Endothelial cell of umbilical vein (primary cell): ENCODE measurements at regions not wholly inside any gene's neighbourhood (a gene's known extent, or its start where the extent isn't known, plus 50 kb on each side); places are given as distances from the start of the nearest gene placed in this dataset.
"Not testable (repeated sequence)": the region's sequence is repeated elsewhere in the genome, so short reads cannot be mapped to it uniquely, and the experiment has no call there.

ENCODE experiments used
- BruUV-seq: library from RNA; stranded (reverse); fragments of 400-500 nt; replicated peaks from 2 replicates; lab custom pipeline; 2021; lab: Mats Ljungman, UMichigan
- CTCF ChIA-PET: fragments of 300-600, 350-600 bp; sonication (Branson Sonifier 250); formaldehyde crosslinking; loops from one replicate; lab custom pipeline; 2021; ENCODE audit warnings: antibody characterized with exemption, inconsistent platforms; lab: Charles Lee
- POLR2A ChIA-PET: fragments of 300-600, 350-600 bp; sonication (Branson Sonifier 250); formaldehyde crosslinking; loops from one replicate; lab custom pipeline; 2021; ENCODE audit warnings: antibody characterized with exemption, inconsistent platforms; lab: Charles Lee
- DNase-seq: peaks from one replicate; pipeline ENCODE4 v3.0.0-alpha.2; 2011; ENCODE audit warnings: low read depth, low spot score
- FAIRE-seq: peaks from 2 replicates; lab custom pipeline; 2011; peaks lifted over from hg19 to GRCh38; lab: Jason Lieb, UNC
- H2AFZ ChIP-seq: 2 replicates; pipeline ENCODE4 v1.6.0; 2012; ENCODE audit warnings: low read depth, low read length, control low read depth, inconsistent platforms
- H3K27ac ChIP-seq: 2 replicates; pipeline ENCODE4 v1.5.1; 2011; ENCODE audit warnings: low read depth, mild to moderate bottlenecking, control low read depth, low read length, moderate library complexity; ENCODE audit not compliant: insufficient read depth
- H3K27me3 ChIP-seq, 2 experiments: 2 replicates each; pipeline versions ENCODE4 v1.6.0 to v1.6.1; 2011; ENCODE audit warnings: low read length in 2 of 2, mixed read lengths in 1 of 2; ENCODE audit not compliant: control insufficient read depth in 2 of 2, insufficient read depth in 2 of 2
- H3K36me3 ChIP-seq, 2 experiments: 2 replicates in 1 of 2; 3 replicates in 1 of 2; pipeline ENCODE4 v1.5.1; 2011; ENCODE audit warnings: low read length in 2 of 2, mild to moderate bottlenecking in 1 of 2, moderate library complexity in 1 of 2; ENCODE audit not compliant: control insufficient read depth in 2 of 2, insufficient read depth in 2 of 2; ENCODE audit errors: extremely low read depth in 1 of 2
- H3K4me1 ChIP-seq: 3 replicates; pipeline ENCODE4 v1.5.1; 2011; ENCODE audit warnings: mild to moderate bottlenecking, low read length; ENCODE audit not compliant: control insufficient read depth, insufficient read depth; ENCODE audit errors: extremely low read depth
- H3K4me2 ChIP-seq: 2 replicates; pipeline ENCODE4 v1.6.1; 2011; ENCODE audit warnings: low read length, control low read depth, mixed read lengths; ENCODE audit not compliant: insufficient read depth
- H3K4me3 ChIP-seq, 3 experiments: fragments of 200-600 bp in 1 of 3; sonication (generic), shearing (Covaris generic) in 1 of 3; replicated peaks in 1 of 3; 2 replicates each; pipeline ENCODE4 v1.5.1; 2011 to 2016; ENCODE audit warnings: control low read depth in 3 of 3, low read length in 3 of 3, mild to moderate bottlenecking in 2 of 3, inconsistent platforms in 1 of 3, low read depth in 1 of 3, moderate library complexity in 1 of 3; ENCODE audit not compliant: insufficient read depth in 1 of 3
- H3K79me2 ChIP-seq: 2 replicates; pipeline ENCODE4 v1.6.0; 2012; ENCODE audit warnings: low read length, inconsistent platforms; ENCODE audit not compliant: control insufficient read depth, insufficient read depth
- H3K9ac ChIP-seq: replicated peaks from 2 replicates; pipeline ENCODE3; 2011; ENCODE audit warnings: low read length, control low read depth; ENCODE audit not compliant: insufficient read depth; ENCODE audit errors: extremely low read depth
- H3K9me1 ChIP-seq: replicated peaks from 3 replicates; pipeline ENCODE4 v1.6.0; 2011; ENCODE audit warnings: mild to moderate bottlenecking, low read length; ENCODE audit not compliant: control insufficient read depth, insufficient read depth; ENCODE audit errors: extremely low read depth
- H3K9me3 ChIP-seq: replicated peaks from 2 replicates; pipeline ENCODE4 v1.5.1; 2012; ENCODE audit warnings: low read length, inconsistent platforms; ENCODE audit not compliant: control insufficient read depth, insufficient read depth
- H4K20me1 ChIP-seq: replicated peaks from 2 replicates; pipeline ENCODE3; 2011; ENCODE audit warnings: mild to moderate bottlenecking, low read length; ENCODE audit not compliant: control insufficient read depth, insufficient read depth; ENCODE audit errors: extremely low read depth
- EZH2 ChIP-seq: IDR thresholded peaks from 2 replicates; pipeline ENCODE4 v1.6.1; 2012; ENCODE audit warnings: borderline replicate concordance, low read depth, mild to moderate bottlenecking, moderate library complexity, low read length, inconsistent platforms; ENCODE audit not compliant: severe bottlenecking
- FOS ChIP-seq: IDR thresholded peaks from 2 replicates; pipeline ENCODE4 v1.6.1; 2011; ENCODE audit warnings: mild to moderate bottlenecking, low read length, moderate library complexity, borderline replicate concordance; ENCODE audit not compliant: insufficient read depth
- GATA2 ChIP-seq: IDR thresholded peaks from 2 replicates; pipeline ENCODE4 v1.7.0; 2011; ENCODE audit warnings: low read depth, mild to moderate bottlenecking, moderate library complexity, mixed read lengths, low read length; ENCODE audit not compliant: insufficient read length, insufficient read depth
- JUN ChIP-seq: IDR thresholded peaks from 2 replicates; pipeline ENCODE4 v1.6.1; 2011; ENCODE audit warnings: borderline replicate concordance, low read depth; ENCODE audit not compliant: insufficient read length, insufficient read depth
- MYC ChIP-seq: IDR thresholded peaks from one replicate; pipeline ENCODE4 v1.6.1; 2011; ENCODE audit warnings: mild to moderate bottlenecking, low read depth, low read length
- POLR2A ChIP-seq: IDR thresholded peaks from 2 replicates; pipeline ENCODE4 v1.6.1; 2012; ENCODE audit warnings: low read depth, mild to moderate bottlenecking, control low read depth, low read length
- POLR2AphosphoS5 ChIP-seq: IDR thresholded peaks from 2 replicates; pipeline ENCODE4 v1.6.1; 2012; ENCODE audit warnings: low read depth, mild to moderate bottlenecking, control low read depth, low read length, moderate library complexity; ENCODE audit not compliant: insufficient read depth
- dilution Hi-C: fragments of 300-500 bp; cut with MboI; formaldehyde crosslinking; loops from one replicate; pipeline ENCODE4 v1.15.0; 2019; ENCODE audit warnings: low sequenced_read_pairs; ENCODE audit not compliant: extremely low pct_ligation_motif_present
- intact Hi-C: fragments of 100-400 bp; cut with micrococcal nuclease; formaldehyde crosslinking; loops from one replicate; pipeline ENCODE4 v1.10.0; 2022
- TF ChIP-seq, protein P1 (sequence below): IDR thresholded peaks from 2 replicates; pipeline ENCODE4 v1.6.1; 2011; ENCODE audit not compliant: insufficient read depth, insufficient read length
- TF ChIP-seq, protein P2 (sequence below), 2 donors: IDR thresholded peaks; 1 replicate in 1 of 2; 2 replicates in 1 of 2; pipeline ENCODE4 v1.5.1; 2011; ENCODE audit warnings: low read length in 2 of 2, mild to moderate bottlenecking in 2 of 2, moderate library complexity in 2 of 2, control low read depth in 1 of 2, inconsistent platforms in 1 of 2, low read depth in 1 of 2; ENCODE audit not compliant: insufficient read depth in 1 of 2; ENCODE audit errors: extremely low read depth in 1 of 2

DNA sequence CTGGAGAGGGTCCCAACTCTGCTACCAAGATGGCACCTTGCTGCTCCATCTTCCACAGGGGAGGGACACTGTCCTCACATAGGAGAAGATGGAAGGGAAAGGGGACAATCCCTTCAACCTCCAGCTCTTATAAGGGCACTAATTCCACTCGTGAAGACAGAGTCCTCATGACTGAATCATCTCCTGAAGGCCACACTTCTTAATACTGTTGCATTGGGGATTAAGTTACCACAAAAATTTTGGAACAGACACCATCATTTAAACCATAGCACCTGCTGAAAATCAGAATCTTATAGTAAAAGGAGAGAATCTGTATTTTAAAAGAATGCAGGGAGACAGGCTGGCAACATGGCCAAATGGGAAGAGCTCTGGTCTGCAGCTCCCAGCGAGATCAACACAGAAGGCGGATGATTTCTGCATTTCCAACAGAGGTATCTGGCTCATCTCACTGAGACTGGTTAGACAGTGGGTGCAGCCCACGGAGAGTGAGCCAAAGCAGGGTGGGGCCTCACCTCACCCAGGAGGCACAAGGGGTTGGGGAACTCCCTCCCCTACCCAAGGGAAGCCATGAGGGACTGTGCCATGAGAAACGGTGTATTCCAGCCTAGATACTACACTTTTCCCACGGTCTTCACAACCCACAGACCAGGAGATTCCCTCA is 69.4 kb upstream of the LIPC start:
- Histone ChIP-seq H3K27me3 (peaks cover 20 to 26% of the 10 kb centered on the region in 2 experiments), H4K20me1 (no peaks in the 10 kb centered on the region), H3K9me3 (no peaks in the 10 kb centered on the region), H3K9me1 (no peaks in the 10 kb centered on the region), H3K4me2 (no peak overlapping the region), H3K9ac (no peak overlapping the region), H3K79me2 (no peaks in the 10 kb centered on the region), H3K36me3 (no peaks in the 10 kb centered on the region), H3K4me3 (no peak overlapping the region), H3K4me1 (no peaks in the 10 kb centered on the region), H3K27ac (no peak overlapping the region), H2AFZ (no peak overlapping the region)
- no peak for FAIRE-seq
- no TSS peak for BruUV-seq
- intact Hi-C loops (no loop called here), dilution Hi-C loops (no loop called here)
- no peak for DNase-seq
- TF ChIP-seq POLR2A (no peak), POLR2AphosphoS5 (no peak), MYC (no peak), EZH2 (no peak), GATA2 (no peak), FOS (no peak), JUN (no peak)
- TF ChIP-seq, protein P1, sequence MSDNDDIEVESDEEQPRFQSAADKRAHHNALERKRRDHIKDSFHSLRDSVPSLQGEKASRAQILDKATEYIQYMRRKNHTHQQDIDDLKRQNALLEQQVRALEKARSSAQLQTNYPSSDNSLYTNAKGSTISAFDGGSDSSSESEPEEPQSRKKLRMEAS = no peak
- TF ChIP-seq, protein P2, sequence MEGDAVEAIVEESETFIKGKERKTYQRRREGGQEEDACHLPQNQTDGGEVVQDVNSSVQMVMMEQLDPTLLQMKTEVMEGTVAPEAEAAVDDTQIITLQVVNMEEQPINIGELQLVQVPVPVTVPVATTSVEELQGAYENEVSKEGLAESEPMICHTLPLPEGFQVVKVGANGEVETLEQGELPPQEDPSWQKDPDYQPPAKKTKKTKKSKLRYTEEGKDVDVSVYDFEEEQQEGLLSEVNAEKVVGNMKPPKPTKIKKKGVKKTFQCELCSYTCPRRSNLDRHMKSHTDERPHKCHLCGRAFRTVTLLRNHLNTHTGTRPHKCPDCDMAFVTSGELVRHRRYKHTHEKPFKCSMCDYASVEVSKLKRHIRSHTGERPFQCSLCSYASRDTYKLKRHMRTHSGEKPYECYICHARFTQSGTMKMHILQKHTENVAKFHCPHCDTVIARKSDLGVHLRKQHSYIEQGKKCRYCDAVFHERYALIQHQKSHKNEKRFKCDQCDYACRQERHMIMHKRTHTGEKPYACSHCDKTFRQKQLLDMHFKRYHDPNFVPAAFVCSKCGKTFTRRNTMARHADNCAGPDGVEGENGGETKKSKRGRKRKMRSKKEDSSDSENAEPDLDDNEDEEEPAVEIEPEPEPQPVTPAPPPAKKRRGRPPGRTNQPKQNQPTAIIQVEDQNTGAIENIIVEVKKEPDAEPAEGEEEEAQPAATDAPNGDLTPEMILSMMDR (IDR thresholded peaks at IDR 0.05; ENCODE audit: extremely low read depth in 1 of 2, insufficient read depth in 1 of 2, low read depth in 1 of 2, low read length in 2 of 2) = no peak
- CTCF ChIA-PET = no interaction called here
- POLR2A ChIA-PET = no interaction called here

DNA sequence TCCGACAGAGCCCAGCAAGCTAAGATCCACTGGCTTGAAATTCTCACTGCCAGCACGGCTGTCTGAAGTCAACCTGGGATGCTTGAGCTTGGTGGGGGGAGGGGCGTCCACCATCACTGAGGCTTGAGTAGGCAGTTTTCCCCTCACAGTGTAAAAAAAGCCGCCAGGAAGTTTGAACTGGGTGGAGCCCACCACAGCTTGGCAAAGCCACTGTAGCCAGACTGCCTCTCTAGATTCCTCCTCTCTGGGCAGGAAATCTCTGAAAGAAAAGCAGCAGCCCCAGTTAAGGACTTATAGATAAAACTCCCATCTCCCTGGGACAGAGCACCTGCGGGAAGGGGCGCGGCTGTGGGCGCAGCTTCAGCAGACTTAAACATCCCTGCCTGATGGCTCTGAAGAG is 68.7 kb upstream of the LIPC start:
- dilution Hi-C loops, H3K36me3 ChIP-seq, H3K9me3 ChIP-seq, H3K79me2 ChIP-seq, H3K9me1 ChIP-seq, H3K9ac ChIP-seq, H2AFZ ChIP-seq, H3K4me2 ChIP-seq, H4K20me1 ChIP-seq, FAIRE-seq, POLR2A ChIA-PET, H3K4me1 ChIP-seq, BruUV-seq, H3K4me3 ChIP-seq, DNase-seq, intact Hi-C loops, H3K27ac ChIP-seq: not testable (repeated sequence)
- CTCF ChIA-PET = interaction anchor here (0.8 kb wide), 1 partner anchor 15 kb away, joined by 3 read pairs; no protein-coding TSS in a partner anchor
- peaks cover 20 to 26% of the 10 kb centered on the region in 2 experiments for H3K27me3 ChIP-seq

DNA sequence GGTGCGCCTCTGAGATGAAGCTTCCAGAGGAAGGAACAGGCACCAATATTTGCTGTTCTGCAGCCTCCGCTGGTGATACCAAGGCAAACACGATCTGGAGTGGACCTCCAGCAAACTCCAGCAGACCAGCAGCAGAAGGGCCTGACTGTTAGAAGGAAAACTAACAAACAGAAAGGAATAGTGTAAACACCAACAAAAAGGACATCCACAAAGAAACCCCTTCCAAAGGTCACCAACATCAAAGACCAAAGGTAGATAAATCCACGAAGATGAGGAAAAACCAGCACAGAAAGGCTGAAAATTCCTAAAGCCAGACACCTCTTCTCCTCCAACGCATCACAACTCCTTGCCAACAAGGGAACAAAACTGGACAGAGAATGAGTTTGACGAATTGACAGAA is 68.1 kb upstream of the LIPC start:
- H3K79me2 ChIP-seq, H3K4me2 ChIP-seq, H3K9me3 ChIP-seq, BruUV-seq, dilution Hi-C loops, H3K9me1 ChIP-seq, H2AFZ ChIP-seq, H3K36me3 ChIP-seq, H4K20me1 ChIP-seq, H3K9ac ChIP-seq, H3K4me3 ChIP-seq, H3K4me1 ChIP-seq, intact Hi-C loops, FAIRE-seq, POLR2A ChIA-PET, DNase-seq, H3K27ac ChIP-seq: not testable (repeated sequence)
- peaks cover 20 to 26% of the 10 kb centered on the region in 2 experiments for H3K27me3 ChIP-seq
- CTCF ChIA-PET = interaction anchor here (0.8 kb wide), 1 partner anchor 16 kb away, joined by 3 read pairs; no protein-coding TSS in a partner anchor
